ENCODE measurements at regions not wholly inside any gene's neighbourhood (a gene's known extent, or its start where the extent isn't known, plus 50 kb on each side); places are given as distances from the start of the nearest gene placed in this dataset.

GRCh38 chr4:35538807-35539206 is 705.5 kb downstream of the ARAP2 start:
- no peak for TF ChIP-seq CTCF (IDR thresholded peaks at IDR 0.05; ENCODE audit: borderline replicate concordance, extremely low read depth, insufficient read depth)
- H3K4me1 ChIP-seq (ENCODE audit: control insufficient read depth in 2 of 3, insufficient read depth in 2 of 3, low read depth in 1 of 3, low read length in 3 of 3) = no peaks in the 10 kb centered on the region
- intact Hi-C loops (cut with DNase I) = no loop called here
- no peak overlapping the region for H3K4me3 ChIP-seq (ENCODE audit: low read length in 3 of 3)
- no peaks in the 10 kb centered on the region for H3K36me3 ChIP-seq (ENCODE audit: control insufficient read depth in 2 of 3, insufficient read depth in 3 of 3, low read length in 3 of 3)
- no peak overlapping the region for H3K9ac ChIP-seq (ENCODE audit: low read length in 3 of 3)
- DNase-seq = no peak
- no peak overlapping the region for H3K27ac ChIP-seq (ENCODE audit: low read depth in 2 of 2, low read length in 2 of 2)
- no peaks in the 10 kb centered on the region for H3K9me3 ChIP-seq (ENCODE audit: control insufficient read depth in 2 of 3, insufficient read depth in 1 of 3, low read length in 3 of 3)
- no peaks in the 10 kb centered on the region for H3K27me3 ChIP-seq (ENCODE audit: control insufficient read depth, insufficient read depth, low read length)
- FAIRE-seq = no peak

- Histone ChIP-seq H3K27me3 (ENCODE audit: control insufficient read depth, insufficient read depth, low read length) (no peaks in the 10 kb centered on the region), H3K27ac (ENCODE audit: low read depth in 2 of 2, low read length in 2 of 2) (no peak overlapping the region), H3K36me3 (ENCODE audit: control insufficient read depth in 2 of 3, insufficient read depth in 3 of 3, low read length in 3 of 3) (no peaks in the 10 kb centered on the region), H3K9me3 (ENCODE audit: control insufficient read depth in 2 of 3, insufficient read depth in 1 of 3, low read length in 3 of 3) (no peaks in the 10 kb centered on the region), H3K4me1 (ENCODE audit: control insufficient read depth in 2 of 3, insufficient read depth in 2 of 3, low read depth in 1 of 3, low read length in 3 of 3) (no peaks in the 10 kb centered on the region), H3K4me3 (ENCODE audit: low read length in 3 of 3) (no peak overlapping the region), H3K9ac (ENCODE audit: low read length in 3 of 3) (no peak overlapping the region)
- no peak for FAIRE-seq
- intact Hi-C loops (cut with DNase I) = no loop called here
- no peak for TF ChIP-seq CTCF (IDR thresholded peaks at IDR 0.05; ENCODE audit: borderline replicate concordance, extremely low read depth, insufficient read depth)
- DNase-seq = no peak
Measured at GRCh38 chr4:35539404-35540055, 704.8 kb downstream of the ARAP2 start.

- intact Hi-C loops (cut with DNase I) = no loop called here
- no peak overlapping the region for H3K9ac ChIP-seq (ENCODE audit: low read length in 3 of 3)
- peak in 2 of 5 donors; percentile 28 to 54 for DNase-seq
Measured at GRCh38 chr4:35541146-35541887, 703.0 kb downstream of the ARAP2 start.

More at GRCh38 chr4:35541146-35541887, 703.0 kb downstream of the ARAP2 start:
- Histone ChIP-seq H3K27me3 (ENCODE audit: control insufficient read depth, insufficient read depth, low read length) (no peaks in the 10 kb centered on the region), H3K27ac (ENCODE audit: low read depth in 2 of 2, low read length in 2 of 2) (no peak overlapping the region), H3K4me1 (ENCODE audit: control insufficient read depth in 2 of 3, insufficient read depth in 2 of 3, low read depth in 1 of 3, low read length in 3 of 3) (no peaks in the 10 kb centered on the region), H3K4me3 (ENCODE audit: low read length in 3 of 3) (peak overlapping the region in 1 of 3 donors; percentile 40), H3K36me3 (ENCODE audit: control insufficient read depth in 2 of 3, insufficient read depth in 3 of 3, low read length in 3 of 3) (no peaks in the 10 kb centered on the region), H3K9me3 (ENCODE audit: control insufficient read depth in 2 of 3, insufficient read depth in 1 of 3, low read length in 3 of 3) (peaks cover 0 to 4% (median 0%) of the 10 kb centered on the region in 3 donors)
- no peak for TF ChIP-seq CTCF (IDR thresholded peaks at IDR 0.05; ENCODE audit: borderline replicate concordance, extremely low read depth, insufficient read depth)
- FAIRE-seq = no peak

Measured in kidney (tissue), 13 donors.